GM12878 (cell line): ENCODE measurements at regions not wholly inside any gene's neighbourhood (a gene's known extent, or its start where the extent isn't known, plus 50 kb on each side); places are given as distances from the start of the nearest gene placed in this dataset.
"Not testable (repeated sequence)": the region's sequence is repeated elsewhere in the genome, so short reads cannot be mapped to it uniquely, and the experiment has no call there.

Experiments used
- ATAC-seq: fragments of 200-7000 bp; cut with Tn5 transposase; 3 replicates; pipeline ENCODE4 v1.9.1; 2020; ENCODE audit warnings: mild to moderate bottlenecking, moderate library complexity
- BruUV-seq: library from RNA; stranded (reverse); fragments of 400-500 nt; replicated peaks from 2 replicates; lab custom pipeline; 2021; lab: Mats Ljungman, UMichigan
- CTCF ChIA-PET: fragments of 300-600 bp; sonication (Branson Sonifier 250); formaldehyde crosslinking; extraction: SDS; loops from one replicate; lab custom pipeline; 2021; ENCODE audit warnings: inconsistent platforms; lab: Yijun Ruan, JAX
- POLR2A ChIA-PET: fragments of 350-600 bp; formaldehyde crosslinking; extraction: SDS; loops from one replicate; lab custom pipeline; 2021; ENCODE audit warnings: inconsistent platforms; lab: Charles Lee
- RAD21 ChIA-PET: fragments of 300-600 bp; sonication (Branson Sonifier 250); formaldehyde crosslinking; loops from one replicate; lab custom pipeline; 2023; ENCODE audit warnings: antibody characterized with exemption; ENCODE audit not compliant: unreplicated experiment; lab: Charles Lee
- SMC1A ChIA-PET: fragments of 300-600 bp; sonication (Branson Sonifier 250); formaldehyde crosslinking; loops from one replicate; lab custom pipeline; 2023; ENCODE audit not compliant: unreplicated experiment, uncharacterized antibody; lab: Charles Lee
- DNase-seq: peaks from one replicate; pipeline ENCODE4 v3.0.0-alpha.2; 2011; ENCODE audit warnings: low read depth, low spot score
- FAIRE-seq: peaks from 3 replicates; lab custom pipeline; 2011; peaks lifted over from hg19 to GRCh38; lab: Jason Lieb, UNC
- H2AFZ ChIP-seq: 2 replicates; pipeline ENCODE4 v1.6.0; 2011; ENCODE audit warnings: low read depth, low read length, control low read depth; ENCODE audit not compliant: control insufficient read depth
- H3K27ac ChIP-seq: 2 replicates; pipeline ENCODE4 v1.5.1; 2011; ENCODE audit warnings: control low read depth; ENCODE audit not compliant: control insufficient read depth, insufficient read depth
- H3K27me3 ChIP-seq, 2 experiments: replicated peaks in 1 of 2; 2 replicates each; pipeline versions ENCODE4 v1.6.0 to v1.6.1; 2011; ENCODE audit warnings: low read length in 1 of 2; ENCODE audit not compliant: control insufficient read depth in 2 of 2, insufficient read depth in 2 of 2
- H3K36me3 ChIP-seq, 2 experiments: 2 replicates each; pipeline ENCODE4 v1.5.1; 2011; ENCODE audit warnings: low read length in 1 of 2; ENCODE audit not compliant: control insufficient read depth in 2 of 2, insufficient read depth in 2 of 2
- H3K4me1 ChIP-seq: 2 replicates; pipeline ENCODE4 v1.6.1; 2011; ENCODE audit warnings: mild to moderate bottlenecking, low read length, moderate library complexity, mixed read lengths; ENCODE audit not compliant: control insufficient read depth, insufficient read depth
- H3K4me2 ChIP-seq: 2 replicates; pipeline ENCODE4 v1.6.0; 2011; ENCODE audit warnings: control low read depth; ENCODE audit not compliant: control insufficient read depth, insufficient read depth
- H3K4me3 ChIP-seq: fragments of 200-600 bp; sonication (generic); 2 replicates; pipeline ENCODE4 v1.5.1; 2016
- H3K79me2 ChIP-seq: 2 replicates; pipeline ENCODE4 v1.6.0; 2011; ENCODE audit warnings: low read length; ENCODE audit not compliant: control insufficient read depth, insufficient read depth
- H3K9ac ChIP-seq: 2 replicates; pipeline ENCODE4 v1.8.0; 2011; ENCODE audit warnings: low read length, control low read depth, mixed read lengths; ENCODE audit not compliant: control insufficient read depth, insufficient read depth
- H3K9me3 ChIP-seq: replicated peaks from 3 replicates; pipeline ENCODE4 v1.5.1; 2011; ENCODE audit warnings: mild to moderate bottlenecking, low read length; ENCODE audit not compliant: control insufficient read depth, insufficient read depth
- H4K20me1 ChIP-seq: 2 replicates; pipeline ENCODE4 v1.6.0; 2011; ENCODE audit not compliant: control insufficient read depth, insufficient read depth
- FOXM1 ChIP-seq: IDR thresholded peaks from 2 replicates; pipeline ENCODE4 v1.6.1; 2012; ENCODE audit warnings: low read depth, mild to moderate bottlenecking, inconsistent platforms, low read length, moderate library complexity
- MYC ChIP-seq: IDR thresholded peaks from 2 replicates; pipeline ENCODE4 v1.6.1; 2011; ENCODE audit warnings: mild to moderate bottlenecking, low read length, moderate library complexity, inconsistent platforms; ENCODE audit not compliant: insufficient read depth, insufficient replicate concordance, insufficient read length, severe bottlenecking
- PAX5 ChIP-seq: IDR thresholded peaks from 2 replicates; pipeline ENCODE4 v1.6.1; 2011; ENCODE audit warnings: low read depth, low read length, borderline replicate concordance
- PAX8 ChIP-seq: fragments of 450-650 bp; IDR thresholded peaks from 2 replicates; pipeline ENCODE4 v1.6.1; 2017; ENCODE audit warnings: mild to moderate bottlenecking, moderate library complexity
- SIX5 ChIP-seq: IDR thresholded peaks from 2 replicates; pipeline ENCODE4 v1.6.1; 2011; ENCODE audit warnings: mild to moderate bottlenecking, low read depth, low read length, moderate library complexity; ENCODE audit not compliant: severe bottlenecking
- STAT3 ChIP-seq: IDR thresholded peaks from 2 replicates; pipeline ENCODE4 v1.6.1; 2011; ENCODE audit warnings: low read depth, low read length, improper control_type of control experiment
- ZBED1 ChIP-seq: IDR thresholded peaks from 2 replicates; pipeline ENCODE4 v1.6.1; 2016; ENCODE audit warnings: borderline replicate concordance
- ZNF207 ChIP-seq: fragments of 450-650 bp; IDR thresholded peaks from 2 replicates; pipeline ENCODE4 v1.6.1; 2014; ENCODE audit warnings: antibody characterized with exemption, mild to moderate bottlenecking, borderline replicate concordance
- WGBS: methylation state at CpG from one replicate; pipeline ENCODE4 v1.1.6; 2016; ENCODE audit warnings: low lambda C conversion rate; ENCODE audit not compliant: insufficient replicate concordance, insufficient coverage; ENCODE audit errors: missing lambda C conversion rate; 5-methylcytosine and 5-hydroxymethylcytosine counted together
- in situ Hi-C: fragments of 300-500 bp; cut with MboI; formaldehyde crosslinking; loops from 9 replicates; pipeline ENCODE4 v1.14.3; 2018; ENCODE audit warnings: mixed read lengths
- intact Hi-C: fragments of 100-400 bp; cut with micrococcal nuclease; formaldehyde crosslinking; loops from one replicate; pipeline ENCODE4 v1.14.2; 2022; ENCODE audit not compliant: unreplicated experiment
- TF ChIP-seq, protein P1 (sequence below): IDR thresholded peaks from 2 replicates; pipeline ENCODE4 v1.6.1; 2011; ENCODE audit warnings: low read depth, low read length, improper control_type of control experiment, borderline replicate concordance
- TF ChIP-seq, protein P2 (sequence below): IDR thresholded peaks from 2 replicates; pipeline ENCODE4 v1.6.1; 2012; ENCODE audit warnings: improper control_type of control experiment, low read depth, low read length; ENCODE audit not compliant: insufficient replicate concordance

DNA sequence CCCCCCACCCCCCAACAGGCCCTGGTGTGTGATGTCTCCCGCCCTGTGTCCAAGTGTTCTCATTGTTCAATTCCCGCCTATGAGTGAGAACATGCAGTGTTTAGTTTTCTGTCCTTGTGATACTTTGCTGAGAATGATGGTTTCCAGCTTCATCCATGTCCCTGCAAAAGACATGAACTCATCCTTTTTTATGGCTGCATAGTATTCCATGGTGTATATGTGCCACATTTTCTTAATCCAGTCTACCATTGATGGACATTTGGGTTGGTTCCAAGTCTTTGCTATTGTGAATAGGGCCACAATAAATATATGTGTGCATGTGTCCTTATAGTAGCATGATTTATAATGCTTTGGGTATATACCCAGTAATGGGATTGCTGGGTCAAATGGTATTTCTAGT is 54.0 kb downstream of the ZCCHC13 start:
- H3K9ac ChIP-seq, SMC1A ChIA-PET, H3K4me2 ChIP-seq, H3K9me3 ChIP-seq, H2AFZ ChIP-seq, DNase-seq, FAIRE-seq, intact Hi-C loops, POLR2A ChIA-PET, H4K20me1 ChIP-seq, H3K79me2 ChIP-seq, ATAC-seq, in situ Hi-C loops, BruUV-seq, H3K27me3 ChIP-seq, H3K4me1 ChIP-seq, H3K27ac ChIP-seq, RAD21 ChIA-PET, H3K4me3 ChIP-seq, H3K36me3 ChIP-seq: not testable (repeated sequence)
- WGBS, result 67% methylated on average over 1 of the region's 2 CpGs
- CTCF ChIA-PET, result interaction anchor here (0.8 to 2.4 kb wide), 2 partner anchors 13 to 14 kb away, joined by 4 to 5 read pairs; no protein-coding TSS in a partner anchor

DNA sequence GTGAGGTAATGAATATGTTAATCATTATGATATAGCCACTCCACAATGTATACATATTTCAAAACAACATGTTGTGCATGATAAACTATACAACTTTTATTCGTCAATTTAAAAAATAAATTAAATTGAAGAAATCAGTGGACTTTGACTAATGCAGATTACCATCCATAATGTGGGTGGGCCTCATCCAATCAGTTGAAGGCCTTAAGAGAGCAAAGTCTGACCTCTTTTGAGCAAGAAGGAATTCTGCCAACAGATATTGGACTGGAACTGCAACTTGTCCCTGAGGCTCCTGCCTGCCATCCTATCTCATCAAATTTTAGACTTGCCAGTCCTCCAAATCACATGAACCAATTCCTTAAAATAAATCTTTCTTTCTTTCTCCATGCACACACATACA is 57.4 kb upstream of the SLC16A2 start:
- no peak for DNase-seq
- Histone ChIP-seq H4K20me1 (no peaks in the 10 kb centered on the region), H2AFZ (no peak overlapping the region), H3K27ac (no peak overlapping the region), H3K9me3 (no peaks in the 10 kb centered on the region), H3K79me2 (no peaks in the 10 kb centered on the region), H3K27me3 (no peaks in the 10 kb centered on the region), H3K4me2 (no peak overlapping the region), H3K4me3 (no peak overlapping the region), H3K4me1 (no peaks in the 10 kb centered on the region), H3K36me3 (no peaks in the 10 kb centered on the region), H3K9ac (no peak overlapping the region)
- in situ Hi-C loops, result no loop called here
- SMC1A ChIA-PET, result no interaction called here
- no peak for ATAC-seq
- TF ChIP-seq MYC (no peak), FOXM1 (no peak), PAX5 (no peak), SIX5 (no peak), ZBED1 (no peak), PAX8 (no peak), STAT3 (no peak), ZNF207 (no peak)
- TF ChIP-seq, protein P1, sequence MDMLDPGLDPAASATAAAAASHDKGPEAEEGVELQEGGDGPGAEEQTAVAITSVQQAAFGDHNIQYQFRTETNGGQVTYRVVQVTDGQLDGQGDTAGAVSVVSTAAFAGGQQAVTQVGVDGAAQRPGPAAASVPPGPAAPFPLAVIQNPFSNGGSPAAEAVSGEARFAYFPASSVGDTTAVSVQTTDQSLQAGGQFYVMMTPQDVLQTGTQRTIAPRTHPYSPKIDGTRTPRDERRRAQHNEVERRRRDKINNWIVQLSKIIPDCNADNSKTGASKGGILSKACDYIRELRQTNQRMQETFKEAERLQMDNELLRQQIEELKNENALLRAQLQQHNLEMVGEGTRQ, result no peak
- TF ChIP-seq, protein P2, sequence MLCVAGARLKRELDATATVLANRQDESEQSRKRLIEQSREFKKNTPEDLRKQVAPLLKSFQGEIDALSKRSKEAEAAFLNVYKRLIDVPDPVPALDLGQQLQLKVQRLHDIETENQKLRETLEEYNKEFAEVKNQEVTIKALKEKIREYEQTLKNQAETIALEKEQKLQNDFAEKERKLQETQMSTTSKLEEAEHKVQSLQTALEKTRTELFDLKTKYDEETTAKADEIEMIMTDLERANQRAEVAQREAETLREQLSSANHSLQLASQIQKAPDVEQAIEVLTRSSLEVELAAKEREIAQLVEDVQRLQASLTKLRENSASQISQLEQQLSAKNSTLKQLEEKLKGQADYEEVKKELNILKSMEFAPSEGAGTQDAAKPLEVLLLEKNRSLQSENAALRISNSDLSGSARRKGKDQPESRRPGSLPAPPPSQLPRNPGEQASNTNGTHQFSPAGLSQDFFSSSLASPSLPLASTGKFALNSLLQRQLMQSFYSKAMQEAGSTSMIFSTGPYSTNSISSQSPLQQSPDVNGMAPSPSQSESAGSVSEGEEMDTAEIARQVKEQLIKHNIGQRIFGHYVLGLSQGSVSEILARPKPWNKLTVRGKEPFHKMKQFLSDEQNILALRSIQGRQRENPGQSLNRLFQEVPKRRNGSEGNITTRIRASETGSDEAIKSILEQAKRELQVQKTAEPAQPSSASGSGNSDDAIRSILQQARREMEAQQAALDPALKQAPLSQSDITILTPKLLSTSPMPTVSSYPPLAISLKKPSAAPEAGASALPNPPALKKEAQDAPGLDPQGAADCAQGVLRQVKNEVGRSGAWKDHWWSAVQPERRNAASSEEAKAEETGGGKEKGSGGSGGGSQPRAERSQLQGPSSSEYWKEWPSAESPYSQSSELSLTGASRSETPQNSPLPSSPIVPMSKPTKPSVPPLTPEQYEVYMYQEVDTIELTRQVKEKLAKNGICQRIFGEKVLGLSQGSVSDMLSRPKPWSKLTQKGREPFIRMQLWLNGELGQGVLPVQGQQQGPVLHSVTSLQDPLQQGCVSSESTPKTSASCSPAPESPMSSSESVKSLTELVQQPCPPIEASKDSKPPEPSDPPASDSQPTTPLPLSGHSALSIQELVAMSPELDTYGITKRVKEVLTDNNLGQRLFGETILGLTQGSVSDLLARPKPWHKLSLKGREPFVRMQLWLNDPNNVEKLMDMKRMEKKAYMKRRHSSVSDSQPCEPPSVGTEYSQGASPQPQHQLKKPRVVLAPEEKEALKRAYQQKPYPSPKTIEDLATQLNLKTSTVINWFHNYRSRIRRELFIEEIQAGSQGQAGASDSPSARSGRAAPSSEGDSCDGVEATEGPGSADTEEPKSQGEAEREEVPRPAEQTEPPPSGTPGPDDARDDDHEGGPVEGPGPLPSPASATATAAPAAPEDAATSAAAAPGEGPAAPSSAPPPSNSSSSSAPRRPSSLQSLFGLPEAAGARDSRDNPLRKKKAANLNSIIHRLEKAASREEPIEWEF, result no peak
- intact Hi-C loops, result no loop called here
- 48% methylated on average over 1 of the region's 1 CpG for WGBS
- CTCF ChIA-PET, result no interaction called here
- no TSS peak for BruUV-seq
- POLR2A ChIA-PET, result no interaction called here
- RAD21 ChIA-PET, result no interaction called here
- FAIRE-seq, result no peak
